HepG2 (cell line): ENCODE measurements at regions not wholly inside any gene's neighbourhood (a gene's known extent, or its start where the extent isn't known, plus 50 kb on each side); places are given as distances from the start of the nearest gene placed in this dataset.

ENCODE experiments used
- ARID4A ChIP-seq: sonication (generic); formaldehyde crosslinking; IDR thresholded peaks from 2 replicates; pipeline ENCODE4 v1.5.0; 2020; ENCODE audit warnings: mild to moderate bottlenecking, missing genetic modification reagents, borderline replicate concordance
- HNF1A ChIP-seq, 2 experiments: sonication (generic) in 1 of 2; formaldehyde crosslinking in 1 of 2; IDR thresholded peaks; 2 replicates each; pipeline versions ENCODE4 v1.4.0 to v1.6.1; 2016 to 2020; ENCODE audit warnings: borderline replicate concordance in 1 of 2, low read depth in 1 of 2, mild to moderate bottlenecking in 1 of 2, missing genetic modification reagents in 1 of 2
- MZF1 ChIP-seq: sonication (generic); formaldehyde crosslinking; IDR thresholded peaks from 2 replicates; pipeline ENCODE4 v1.8.1; 2023; ENCODE audit warnings: mild to moderate bottlenecking, missing genetic modification reagents, borderline replicate concordance
- NR1H2 ChIP-seq: sonication (generic); formaldehyde crosslinking; IDR thresholded peaks from 2 replicates; pipeline ENCODE4 v1.8.1; 2022; ENCODE audit warnings: low read depth, missing genetic modification reagents, borderline replicate concordance
- RARA ChIP-seq: IDR thresholded peaks from 2 replicates; pipeline ENCODE4 v1.6.1; 2016; ENCODE audit warnings: missing genetic modification reagents, missing compliant biosample characterization
- RORA ChIP-seq: sonication (generic); formaldehyde crosslinking; IDR thresholded peaks from 2 replicates; pipeline ENCODE4 v1.5.0; 2020; ENCODE audit warnings: mild to moderate bottlenecking, missing genetic modification reagents, moderate library complexity
- SIN3A ChIP-seq: IDR thresholded peaks from 2 replicates; pipeline ENCODE4 v1.6.1; 2011; ENCODE audit warnings: low read depth, mild to moderate bottlenecking, control low read depth, low read length, borderline replicate concordance
- TCF7 ChIP-seq: sonication (generic); IDR thresholded peaks from 2 replicates; pipeline ENCODE4 v1.6.1; 2016; ENCODE audit warnings: antibody characterized with exemption, low read depth
- USF2 ChIP-seq, 2 experiments: sonication (generic) in 1 of 2; formaldehyde crosslinking in 1 of 2; IDR thresholded peaks; 2 replicates each; pipeline versions ENCODE4 v1.5.1 to v1.6.1; 2011 to 2020; ENCODE audit warnings: borderline replicate concordance in 1 of 2, low read depth in 1 of 2, low read length in 1 of 2, mild to moderate bottlenecking in 1 of 2, missing genetic modification reagents in 1 of 2, moderate library complexity in 1 of 2
- ZBTB33 ChIP-seq: sonication (generic); formaldehyde crosslinking; IDR thresholded peaks from 2 replicates; pipeline ENCODE4 v1.4.0; 2020; ENCODE audit warnings: missing genetic modification reagents
- ZNF607 ChIP-seq: sonication (generic); formaldehyde crosslinking; IDR thresholded peaks from 2 replicates; pipeline ENCODE4 v1.5.1; 2020; ENCODE audit warnings: missing genetic modification reagents, mild to moderate bottlenecking, borderline replicate concordance
- ZNF703 ChIP-seq: sonication (generic); formaldehyde crosslinking; IDR thresholded peaks from 2 replicates; pipeline ENCODE4 v1.5.1; 2020; ENCODE audit warnings: missing genetic modification reagents, mild to moderate bottlenecking, moderate library complexity, borderline replicate concordance

GRCh38 chr3:30193625-30194044 is 412.8 kb upstream of the TGFBR2 start (continued):
- TF ChIP-seq ARID4A (no peak), MZF1 (CRISPR knock-in tag) (no peak), NR1H2 (CRISPR knock-in tag) (no peak), ZNF607 (no peak), USF2 (IDR thresholded peaks at IDR 0.05; ENCODE audit: low read depth, low read length) (no peak), USF2 (CRISPR knock-in tag; IDR thresholded peaks at IDR 0.05; ENCODE audit: borderline replicate concordance) (no peak), SIN3A (no peak), TCF7 (peak; percentile 75), ZBTB33 (CRISPR knock-in tag) (no peak), ZNF703 (CRISPR knock-in tag) (no peak), RARA (CRISPR knock-in tag) (peak; percentile 30; the same call in 1 of the 2 replicates), RORA (no peak), HNF1A (IDR thresholded peaks at IDR 0.05; ENCODE audit: low read depth) (no peak; the same call in 1 of the 2 replicates), HNF1A (CRISPR knock-in tag; IDR thresholded peaks at IDR 0.05; ENCODE audit: borderline replicate concordance) (peak; percentile 77; the same call in 1 of the 2 replicates)
